Left kidney (tissue), 1 donor: ENCODE measurements at regions not wholly inside any gene's neighbourhood (a gene's known extent, or its start where the extent isn't known, plus 50 kb on each side); places are given as distances from the start of the nearest gene placed in this dataset.
"Not testable (repeated sequence)": the region's sequence is repeated elsewhere in the genome, so short reads cannot be mapped to it uniquely, and the experiment has no call there.

Experiments used
- DNase-seq: peaks from one replicate; pipeline ENCODE4 v3.0.0-alpha.2; 2013

DNA sequence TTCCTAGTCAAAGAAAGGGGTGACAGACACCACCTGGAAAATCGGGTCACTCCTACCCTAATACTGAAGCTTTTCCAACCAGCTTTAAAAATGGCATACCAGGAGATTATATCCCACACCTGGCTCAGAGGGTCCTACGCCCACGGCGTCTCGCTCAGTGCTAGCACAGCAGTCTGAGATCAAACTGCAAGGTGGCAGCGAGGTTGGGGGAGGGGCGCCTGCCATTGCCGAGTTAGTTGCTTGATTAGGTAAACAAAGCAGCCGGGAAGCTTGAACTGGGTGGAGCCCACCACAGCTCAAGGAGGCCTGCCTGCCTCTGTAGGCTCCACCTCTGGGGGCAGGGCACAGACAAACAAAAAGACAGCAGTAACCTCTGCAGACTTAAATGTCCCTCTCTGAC lies 127.1 kb downstream of the NXPE2 start:
- DNase-seq: not testable (repeated sequence)

GRCh38 chr11:114811971-114812370 lies 133.6 kb downstream of the NXPE2 start:
- DNase-seq: no peak

GRCh38 chr11:114812733-114813132 lies 134.4 kb downstream of the NXPE2 start:
- no peak for DNase-seq

- no peak for DNase-seq
These were observed 134.9 kb downstream of the NXPE2 start for GRCh38 chr11:114813189-114813718.

DNA sequence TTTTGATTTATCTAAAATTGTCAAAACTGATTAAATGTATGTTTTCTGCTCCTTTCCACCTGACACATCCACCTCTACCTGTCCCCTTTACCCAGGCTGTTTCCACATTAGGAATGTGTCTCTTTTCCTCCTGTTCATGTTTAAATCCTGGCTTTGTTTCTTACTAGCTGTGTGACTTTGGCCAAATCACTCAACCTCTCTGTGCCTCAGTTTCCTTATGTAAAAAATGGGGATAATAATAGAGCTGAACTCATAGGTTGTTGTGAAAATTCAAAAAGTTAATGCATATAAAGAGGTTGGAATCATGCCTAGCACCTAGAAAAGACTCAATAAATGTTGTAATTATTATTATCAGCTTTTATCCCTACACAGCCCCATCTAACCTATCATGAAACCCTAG lies 136.8 kb downstream of the NXPE2 start:
- no peak for DNase-seq

- no peak for DNase-seq
These were observed 137.4 kb downstream of the NXPE2 start for GRCh38 chr11:114815761-114816160.

GRCh38 chr11:114816791-114817190 lies 138.5 kb downstream of the NXPE2 start:
- DNase-seq: no peak

GRCh38 chr11:114818382-114818781 lies 140.1 kb downstream of the NXPE2 start:
- DNase-seq: no peak

DNA sequence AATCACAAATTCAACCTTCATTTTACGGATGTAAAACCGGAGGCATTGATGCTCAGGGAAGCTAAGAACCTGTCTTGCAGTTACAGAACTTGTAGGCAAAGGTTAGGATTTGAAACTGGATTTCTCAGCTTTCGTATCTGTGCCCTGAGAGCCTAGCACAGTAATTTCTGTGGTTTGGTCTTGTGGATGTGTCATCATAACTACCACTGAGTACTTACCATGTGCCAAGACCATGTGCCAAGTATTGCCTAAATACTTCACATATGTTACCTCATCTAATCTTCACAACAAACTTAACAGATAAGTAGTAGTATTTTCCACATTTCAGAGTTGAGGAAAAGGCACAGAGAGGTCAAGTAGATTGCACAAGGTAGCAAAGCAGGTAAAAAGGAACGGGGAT lies 140.7 kb downstream of the NXPE2 start:
- DNase-seq: no peak

- no peak for DNase-seq
These were observed 142.3 kb downstream of the NXPE2 start for GRCh38 chr11:114820621-114821020.

DNA sequence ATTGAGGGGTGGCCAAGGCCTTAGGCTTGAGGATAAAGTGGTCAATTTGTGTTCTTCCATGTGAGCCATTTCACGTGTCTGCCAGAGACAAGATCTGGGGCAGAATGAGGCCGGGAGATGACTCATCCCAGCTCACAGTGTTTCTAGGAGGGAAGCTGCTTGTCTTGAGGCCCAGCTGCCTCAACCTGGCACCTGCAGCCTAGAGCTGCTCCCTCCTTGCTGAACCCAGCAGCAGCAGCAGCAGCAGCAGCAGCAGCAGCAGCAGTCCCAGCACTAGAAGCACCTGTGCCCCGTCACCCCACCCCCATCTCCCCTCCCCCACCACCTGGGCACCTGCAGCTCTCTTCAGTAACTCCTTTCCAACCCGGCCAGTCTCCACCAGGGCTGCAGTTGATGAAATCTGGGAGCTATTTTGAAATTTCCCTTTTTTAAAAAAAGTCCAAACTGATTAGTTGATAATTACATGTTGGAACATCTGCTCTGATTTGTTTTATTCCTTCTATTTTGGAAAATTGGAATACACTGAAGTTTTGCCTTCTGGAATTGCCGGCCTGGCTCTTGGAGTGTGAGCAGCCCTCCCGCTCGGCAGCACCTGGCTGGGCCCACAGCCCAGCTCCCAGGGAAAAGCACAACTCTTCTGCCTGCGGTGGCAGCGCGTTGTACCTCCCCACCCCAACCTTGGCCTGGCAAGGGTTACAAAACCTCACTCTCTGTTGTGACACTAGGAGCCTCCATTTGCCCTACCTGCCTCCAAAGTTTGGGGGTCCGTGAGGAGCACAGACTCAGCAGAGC lies 143.5 kb downstream of the NXPE2 start:
- no peak for DNase-seq

DNA sequence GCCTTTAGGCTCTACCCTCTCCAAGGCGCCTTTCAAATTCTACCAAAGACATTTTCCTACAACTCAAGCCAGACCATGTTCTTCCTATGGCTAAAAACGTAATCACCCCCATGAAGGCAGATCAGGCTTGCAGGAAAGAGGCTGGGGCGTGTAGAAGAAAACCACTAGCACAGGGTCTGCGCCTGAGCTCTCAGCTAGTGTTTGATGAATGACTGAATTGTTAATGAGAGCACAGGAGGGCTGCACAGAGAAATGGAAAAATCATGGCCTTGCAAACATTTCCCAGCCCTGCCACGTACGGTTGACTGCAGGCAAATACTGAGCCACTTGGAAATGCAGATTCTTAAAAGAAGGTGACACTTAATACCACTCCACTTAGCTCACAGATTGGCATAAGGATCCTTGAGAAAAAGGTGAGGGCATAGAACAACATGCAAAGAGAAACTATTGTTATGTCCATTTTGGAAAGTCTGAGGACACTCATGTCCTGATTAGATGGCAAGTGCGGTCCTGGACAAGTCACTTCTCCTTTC lies 148.6 kb downstream of the NXPE2 start:
- no peak for DNase-seq

GRCh38 chr11:114827736-114828135 lies 149.4 kb downstream of the NXPE2 start:
- no peak for DNase-seq

- DNase-seq: no peak
These were observed 154.3 kb downstream of the NXPE2 start for GRCh38 chr11:114832532-114833125.

- no peak for DNase-seq
These were observed 157.8 kb downstream of the NXPE2 start for GRCh38 chr11:114836161-114836560.

DNA sequence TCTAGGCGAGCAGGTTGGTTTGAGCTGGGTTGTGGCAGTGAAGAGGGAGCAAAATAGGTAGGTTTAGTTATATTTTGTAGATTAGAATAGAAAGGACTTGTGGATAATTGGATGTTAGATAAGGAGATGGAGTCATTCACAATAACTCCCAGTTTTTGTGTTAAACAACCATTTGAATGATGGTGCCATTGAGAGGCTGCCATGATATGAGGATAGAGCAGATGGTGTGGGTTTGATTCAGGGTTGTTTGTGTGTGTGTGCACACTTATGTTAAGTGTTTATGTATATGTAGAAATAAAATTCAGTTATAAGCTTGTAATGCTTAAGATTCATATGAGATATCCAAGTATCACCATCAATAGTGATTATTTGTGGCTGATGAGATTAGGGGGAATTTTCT lies 166.6 kb downstream of the NXPE2 start:
- no peak for DNase-seq

DNA sequence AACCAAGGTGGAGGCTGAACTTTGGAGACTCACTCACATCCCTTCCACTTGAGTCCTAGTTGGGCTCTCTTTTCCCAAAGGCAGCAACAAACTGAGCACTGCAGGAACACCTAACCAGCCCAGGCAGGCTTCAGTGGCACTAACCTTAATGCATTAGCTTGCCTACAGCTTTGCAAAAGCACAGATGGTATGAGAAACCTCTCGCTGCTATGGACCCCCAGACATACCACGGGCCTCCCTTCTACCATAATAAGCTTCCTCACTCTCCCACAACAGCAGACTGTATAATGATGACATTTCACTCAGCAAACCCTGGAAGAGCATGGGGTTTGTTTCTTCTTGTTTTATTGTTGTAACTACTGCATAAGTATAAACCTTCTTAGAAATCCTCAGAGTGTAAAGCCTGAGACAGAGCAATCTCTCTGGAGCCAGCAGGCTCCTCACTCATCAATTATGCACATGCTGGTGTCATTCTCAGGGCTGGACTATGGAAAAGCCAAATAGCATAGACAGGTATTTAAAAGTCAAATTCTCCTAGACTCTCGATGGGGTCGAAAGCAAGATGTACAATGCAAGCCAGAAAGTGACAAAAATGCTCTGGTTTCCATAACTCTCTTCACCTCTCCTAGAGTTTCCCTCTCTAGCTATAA lies 167.6 kb downstream of the NXPE2 start:
- DNase-seq: no peak

DNA sequence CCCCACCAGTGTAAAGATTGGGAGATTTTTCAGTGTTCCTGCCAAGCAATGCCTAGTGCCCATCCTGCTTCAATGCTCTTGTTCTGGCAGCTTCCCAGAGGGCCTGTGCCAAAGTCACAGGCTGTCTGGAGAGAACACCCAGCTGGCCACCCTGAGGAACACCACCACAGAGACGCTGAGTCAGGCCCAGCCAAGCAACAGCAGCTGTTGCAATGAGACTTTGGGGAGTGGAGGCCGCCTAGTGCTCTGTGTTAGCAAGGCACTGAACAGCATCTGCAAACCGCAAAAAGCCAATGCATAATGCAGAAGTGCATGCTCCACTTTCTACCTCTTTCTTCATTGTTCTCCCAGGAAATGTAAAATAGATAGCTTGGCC lies 168.1 kb downstream of the NXPE2 start:
- DNase-seq: no peak

DNA sequence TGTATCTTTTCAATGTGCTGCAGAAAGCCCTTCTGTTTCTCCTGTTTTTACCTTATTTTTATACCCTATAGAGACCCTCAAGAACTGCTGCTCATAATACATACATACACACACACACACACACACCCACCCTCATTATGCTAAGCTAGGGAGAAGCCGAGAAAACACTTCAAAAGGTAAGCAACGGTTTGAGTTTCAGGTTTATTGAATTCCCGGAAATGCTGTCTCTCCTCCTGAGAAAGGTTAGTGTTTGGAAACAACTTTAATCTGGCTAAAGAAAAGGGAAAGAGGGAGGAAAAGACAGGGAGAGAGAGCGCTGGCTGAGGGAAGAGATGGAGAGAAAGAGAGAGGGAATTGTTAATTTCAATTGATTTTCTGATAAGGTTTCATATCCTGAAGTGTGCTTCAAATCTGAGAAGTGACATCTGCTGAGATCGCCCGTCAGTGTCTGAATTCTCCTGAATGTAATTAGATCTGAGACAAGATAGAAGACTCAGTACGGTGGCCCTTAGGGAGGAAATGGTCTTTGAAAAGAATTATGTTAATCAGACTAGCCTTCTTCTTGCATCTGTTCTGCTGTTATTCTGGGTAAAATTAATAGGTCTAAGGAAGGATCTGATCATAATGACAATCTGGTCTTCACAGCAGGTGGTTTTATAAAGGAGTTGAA lies 169.1 kb downstream of the NXPE2 start:
- peak; percentile 34 for DNase-seq

DNA sequence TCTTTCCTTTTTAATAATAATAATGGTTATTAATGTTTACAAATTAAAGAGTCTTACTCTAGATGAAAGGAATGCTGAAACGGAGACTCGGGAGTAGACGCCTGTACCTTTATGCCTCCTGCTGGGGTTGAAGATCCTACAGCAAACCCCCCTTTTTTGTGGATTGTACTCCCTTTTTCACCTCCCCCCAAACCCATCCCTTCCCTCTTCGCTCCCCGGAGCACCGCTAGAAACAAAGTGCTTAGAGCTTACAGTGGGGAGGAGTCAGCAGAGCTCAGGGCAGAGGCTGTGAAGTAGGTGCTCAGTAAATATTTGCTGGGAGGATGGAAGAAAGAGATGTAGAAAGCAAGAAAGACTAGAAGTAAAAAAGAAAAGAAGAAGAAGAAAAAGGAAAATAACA lies 169.7 kb downstream of the NXPE2 start:
- DNase-seq: no peak

DNA sequence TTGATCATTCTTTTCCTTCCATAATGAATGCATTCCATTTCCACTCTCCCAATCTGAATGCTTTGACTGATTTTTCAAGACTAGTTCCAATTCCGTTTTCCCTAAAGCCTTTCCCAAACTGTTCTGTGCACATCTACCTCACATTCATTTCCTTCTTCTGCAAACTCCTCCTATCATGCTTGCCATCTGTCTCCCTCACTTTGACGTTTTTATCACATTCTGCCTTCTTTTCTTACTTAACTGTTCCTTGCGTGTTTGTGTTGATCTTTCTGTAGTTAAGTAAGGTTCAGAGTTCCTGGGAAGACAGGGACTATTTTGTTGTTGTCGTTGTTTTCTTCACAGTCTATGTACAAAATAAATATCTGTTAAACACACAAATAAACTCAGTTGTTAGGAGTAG lies 179.0 kb downstream of the NXPE2 start:
- DNase-seq: peak; percentile 56

GRCh38 chr11:114864896-114865295 lies 186.6 kb downstream of the NXPE2 start:
- no peak for DNase-seq
